ENCODE measurements at regions not wholly inside any gene's neighbourhood (a gene's known extent, or its start where the extent isn't known, plus 50 kb on each side); places are given as distances from the start of the nearest gene placed in this dataset.

GRCh38 chr4:97367878-97368277 is 775.4 kb downstream of the STPG2 start:
- H4K20me1 ChIP-seq (ENCODE audit: insufficient read depth, low read length): no peaks in the 10 kb centered on the region
- no peak overlapping the region for H2AFZ ChIP-seq (ENCODE audit: low read length)
- no peaks in the 10 kb centered on the region for H3K79me2 ChIP-seq (ENCODE audit: insufficient read depth, low read depth, low read length)
- no peak overlapping the region for H3K27ac ChIP-seq (ENCODE audit: low read depth, low read length, poor library complexity, severe bottlenecking)
- H3K9me2 ChIP-seq (ENCODE audit: insufficient read depth, low read length): no peaks in the 10 kb centered on the region
- intact Hi-C loops (cut with micrococcal nuclease; ENCODE audit: unreplicated experiment): no loop called here
- BruUV-seq (replicated peaks): no TSS peak
- DNase-seq (ENCODE audit: low spot score): no peak
- H3K36me3 ChIP-seq (ENCODE audit: insufficient read depth, low read length): no peaks in the 10 kb centered on the region
- ChIA-PET POLR2A (interaction anchor here (0.5 kb wide), 1 partner anchor 1584 kb away, joined by 4 read pairs; no protein-coding TSS in a partner anchor), CTCF (ENCODE audit: unreplicated experiment) (no interaction called here)
- H3K4me1 ChIP-seq (ENCODE audit: insufficient read depth, low read length, poor library complexity, severe bottlenecking): no peaks in the 10 kb centered on the region
- TF ChIP-seq EZH2phosphoT487 (IDR thresholded peaks at IDR 0.05; ENCODE audit: borderline replicate concordance, low read depth, low read length) (no peak), CTCF (conservative IDR thresholded peaks at IDR 0.05; ENCODE audit: low read length) (no peak)
- H3K9me3 ChIP-seq (ENCODE audit: low read length): no peaks in the 10 kb centered on the region
- H3K4me2 ChIP-seq (ENCODE audit: low read length): no peak overlapping the region
- H3K4me3 ChIP-seq (ENCODE audit: low read depth, low read length, poor library complexity, severe bottlenecking): no peak overlapping the region

GRCh38 chr4:97370568-97370967 is 772.7 kb downstream of the STPG2 start:
- H3K9me2 ChIP-seq (ENCODE audit: insufficient read depth, low read length): no peaks in the 10 kb centered on the region

More at GRCh38 chr4:97370568-97370967, 772.7 kb downstream of the STPG2 start:
- Histone ChIP-seq H4K20me1 (ENCODE audit: insufficient read depth, low read length) (no peaks in the 10 kb centered on the region), H3K79me2 (ENCODE audit: insufficient read depth, low read depth, low read length) (no peaks in the 10 kb centered on the region), H3K4me1 (ENCODE audit: insufficient read depth, low read length, poor library complexity, severe bottlenecking) (no peaks in the 10 kb centered on the region), H3K9me3 (ENCODE audit: low read length) (no peaks in the 10 kb centered on the region), H3K27ac (ENCODE audit: low read depth, low read length, poor library complexity, severe bottlenecking) (no peak overlapping the region), H3K4me2 (ENCODE audit: low read length) (no peak overlapping the region), H3K36me3 (ENCODE audit: insufficient read depth, low read length) (no peaks in the 10 kb centered on the region), H2AFZ (ENCODE audit: low read length) (no peak overlapping the region), H3K4me3 (ENCODE audit: low read depth, low read length, poor library complexity, severe bottlenecking) (no peak overlapping the region)
- no peak for TF ChIP-seq EZH2phosphoT487 (IDR thresholded peaks at IDR 0.05; ENCODE audit: borderline replicate concordance, low read depth, low read length)
- no peak for TF ChIP-seq CTCF (conservative IDR thresholded peaks at IDR 0.05; ENCODE audit: low read length)
- CTCF ChIA-PET (ENCODE audit: unreplicated experiment): no interaction called here
- intact Hi-C loops (cut with micrococcal nuclease; ENCODE audit: unreplicated experiment): no loop called here
- DNase-seq (ENCODE audit: low spot score): no peak
- POLR2A ChIA-PET: interaction anchor here (1.8 kb wide), 1 partner anchor 19 kb away, joined by 4 read pairs; no protein-coding TSS in a partner anchor
- BruUV-seq (replicated peaks): no TSS peak

Measured in OCI-LY7 (cell line).